ENCODE measurements at regions not wholly inside any gene's neighbourhood (a gene's known extent, or its start where the extent isn't known, plus 50 kb on each side); places are given as distances from the start of the nearest gene placed in this dataset.

GRCh38 chr3:176566757-176567156 lies 630.5 kb downstream of the TBL1XR1 start:
- Histone ChIP-seq H3K9me2 (replicated peaks; ENCODE audit: insufficient read depth) (no peaks in the 10 kb centered on the region), H3K27ac (no peak overlapping the region), H3K9me3 (ENCODE audit: low read depth) (no peaks in the 10 kb centered on the region), H3K4me3 (no peak overlapping the region), H3K27me3 (no peaks in the 10 kb centered on the region), H3K36me3 (replicated peaks; ENCODE audit: insufficient read depth, low read depth) (no peaks in the 10 kb centered on the region), H3K4me2 (no peak overlapping the region), H3K4me1 (ENCODE audit: insufficient read depth) (no peaks in the 10 kb centered on the region), H2AFZ (no peak overlapping the region), H4K20me1 (ENCODE audit: insufficient read depth, poor library complexity, severe bottlenecking) (no peaks in the 10 kb centered on the region), H3K79me2 (no peaks in the 10 kb centered on the region)
- WGBS (ENCODE audit: low lambda C conversion rate, missing lambda C conversion rate) = 80% methylated on average over 2 of the region's 2 CpGs
- DNase-seq (ENCODE audit: low spot score) = no peak
- no peak for TF ChIP-seq CTCF (IDR thresholded peaks at IDR 0.05; ENCODE audit: poor library complexity)
- TF ChIP-seq EZH2phosphoT487 (IDR thresholded peaks at IDR 0.05; ENCODE audit: low read depth, severe bottlenecking, unreplicated experiment) = no peak
- no peak for TF ChIP-seq EZH2 (IDR thresholded peaks at IDR 0.05; ENCODE audit: borderline replicate concordance)

GRCh38 chr3:176562331-176562730 lies 635.0 kb downstream of the TBL1XR1 start:
- Histone ChIP-seq H3K4me1 (ENCODE audit: insufficient read depth) (no peaks in the 10 kb centered on the region), H3K79me2 (no peaks in the 10 kb centered on the region), H3K27me3 (no peaks in the 10 kb centered on the region), H3K9me3 (ENCODE audit: low read depth) (no peaks in the 10 kb centered on the region), H4K20me1 (ENCODE audit: insufficient read depth, poor library complexity, severe bottlenecking) (no peaks in the 10 kb centered on the region), H3K9me2 (replicated peaks; ENCODE audit: insufficient read depth) (no peaks in the 10 kb centered on the region), H3K4me3 (no peak overlapping the region), H3K36me3 (replicated peaks; ENCODE audit: insufficient read depth, low read depth) (no peaks in the 10 kb centered on the region), H3K27ac (no peak overlapping the region), H3K4me2 (no peak overlapping the region), H2AFZ (no peak overlapping the region)
- TF ChIP-seq CTCF (IDR thresholded peaks at IDR 0.05; ENCODE audit: poor library complexity) (no peak), EZH2 (IDR thresholded peaks at IDR 0.05; ENCODE audit: borderline replicate concordance) (no peak), EZH2phosphoT487 (IDR thresholded peaks at IDR 0.05; ENCODE audit: low read depth, severe bottlenecking, unreplicated experiment) (no peak)
- 95% methylated on average over 1 of the region's 1 CpG for WGBS (ENCODE audit: low lambda C conversion rate, missing lambda C conversion rate)
- DNase-seq (ENCODE audit: low spot score) = no peak

GRCh38 chr3:176561826-176562225 lies 635.5 kb downstream of the TBL1XR1 start:
- Histone ChIP-seq H4K20me1 (ENCODE audit: insufficient read depth, poor library complexity, severe bottlenecking) (no peaks in the 10 kb centered on the region), H2AFZ (no peak overlapping the region), H3K79me2 (no peaks in the 10 kb centered on the region), H3K9me2 (replicated peaks; ENCODE audit: insufficient read depth) (no peaks in the 10 kb centered on the region), H3K27me3 (no peaks in the 10 kb centered on the region), H3K9me3 (ENCODE audit: low read depth) (no peaks in the 10 kb centered on the region), H3K36me3 (replicated peaks; ENCODE audit: insufficient read depth, low read depth) (no peaks in the 10 kb centered on the region), H3K4me1 (ENCODE audit: insufficient read depth) (no peaks in the 10 kb centered on the region), H3K27ac (no peak overlapping the region), H3K4me2 (no peak overlapping the region), H3K4me3 (no peak overlapping the region)
- DNase-seq (ENCODE audit: low spot score) = no peak
- WGBS (ENCODE audit: low lambda C conversion rate, missing lambda C conversion rate) = 76% methylated on average over 3 of the region's 3 CpGs
- TF ChIP-seq CTCF (IDR thresholded peaks at IDR 0.05; ENCODE audit: poor library complexity) (no peak), EZH2 (IDR thresholded peaks at IDR 0.05; ENCODE audit: borderline replicate concordance) (no peak)

All from hepatocyte (in vitro differentiated cells).